Tibial nerve (tissue), 4 donors: ENCODE measurements at regions not wholly inside any gene's neighbourhood (a gene's known extent, or its start where the extent isn't known, plus 50 kb on each side); places are given as distances from the start of the nearest gene placed in this dataset.

Experiments
- DNase-seq, 2 donors: peaks; one replicate each; pipeline ENCODE4 v3.0.0-alpha.2; 2019; ENCODE audit warnings: low spot score in 2 of 2
- H3K27ac ChIP-seq, 4 donors: fragments of 200-600 bp; sonication (generic) in 3 of 4; one replicate each; pipeline ENCODE4 v1.5.1; 2017 to 2019; ENCODE audit warnings: mild to moderate bottlenecking in 1 of 4
- H3K27me3 ChIP-seq, 2 donors: fragments of 200-600 bp; sonication (generic) in 1 of 2; one replicate each; pipeline versions ENCODE4 v1.5.1 to v1.6.0; 2017 to 2019
- H3K36me3 ChIP-seq, 3 donors: fragments of 200-600 bp; sonication (generic); one replicate each; pipeline ENCODE4 v1.5.1; 2018 to 2019
- H3K4me1 ChIP-seq, 4 donors: fragments of 200-600 bp; sonication (generic) in 3 of 4; one replicate each; pipeline ENCODE4 v1.5.1; 2017 to 2019
- H3K4me3 ChIP-seq, 4 donors: fragments of 200-600 bp; sonication (generic) in 3 of 4; one replicate each; pipeline ENCODE4 v1.5.1; 2017 to 2019; ENCODE audit warnings: mild to moderate bottlenecking in 1 of 4, moderate library complexity in 1 of 4
- H3K9me3 ChIP-seq, 4 donors: fragments of 200-600 bp; sonication (generic) in 3 of 4; one replicate each; pipeline ENCODE4 v1.5.1; 2017 to 2019
- EP300 ChIP-seq, 2 donors: sonication (generic); formaldehyde crosslinking; IDR thresholded peaks; one replicate each; pipeline ENCODE4 v1.6.1; 2017; ENCODE audit warnings: antibody characterized with exemption in 2 of 2, mild to moderate bottlenecking in 1 of 2
- POLR2A ChIP-seq, 2 donors: fragments of 450-650 bp; IDR thresholded peaks; one replicate each; pipeline ENCODE4 v1.6.1; 2017; ENCODE audit warnings: antibody characterized with exemption in 2 of 2, mild to moderate bottlenecking in 2 of 2, moderate library complexity in 2 of 2
- WGBS, 2 donors: methylation state at CpG; one replicate each; pipeline ENCODE4 v1.1.5; 2018; 5-methylcytosine and 5-hydroxymethylcytosine counted together
- TF ChIP-seq, protein P1 (sequence below), 5 experiments: fragments of 200-600 bp in 3 of 5; fragments of 450-650 bp in 2 of 5; sonication (generic) in 3 of 5; IDR thresholded peaks; one replicate each; pipeline ENCODE4 v1.5.1; 2016 to 2019; ENCODE audit warnings: antibody characterized with exemption in 5 of 5, mild to moderate bottlenecking in 3 of 5, moderate library complexity in 2 of 5

DNA sequence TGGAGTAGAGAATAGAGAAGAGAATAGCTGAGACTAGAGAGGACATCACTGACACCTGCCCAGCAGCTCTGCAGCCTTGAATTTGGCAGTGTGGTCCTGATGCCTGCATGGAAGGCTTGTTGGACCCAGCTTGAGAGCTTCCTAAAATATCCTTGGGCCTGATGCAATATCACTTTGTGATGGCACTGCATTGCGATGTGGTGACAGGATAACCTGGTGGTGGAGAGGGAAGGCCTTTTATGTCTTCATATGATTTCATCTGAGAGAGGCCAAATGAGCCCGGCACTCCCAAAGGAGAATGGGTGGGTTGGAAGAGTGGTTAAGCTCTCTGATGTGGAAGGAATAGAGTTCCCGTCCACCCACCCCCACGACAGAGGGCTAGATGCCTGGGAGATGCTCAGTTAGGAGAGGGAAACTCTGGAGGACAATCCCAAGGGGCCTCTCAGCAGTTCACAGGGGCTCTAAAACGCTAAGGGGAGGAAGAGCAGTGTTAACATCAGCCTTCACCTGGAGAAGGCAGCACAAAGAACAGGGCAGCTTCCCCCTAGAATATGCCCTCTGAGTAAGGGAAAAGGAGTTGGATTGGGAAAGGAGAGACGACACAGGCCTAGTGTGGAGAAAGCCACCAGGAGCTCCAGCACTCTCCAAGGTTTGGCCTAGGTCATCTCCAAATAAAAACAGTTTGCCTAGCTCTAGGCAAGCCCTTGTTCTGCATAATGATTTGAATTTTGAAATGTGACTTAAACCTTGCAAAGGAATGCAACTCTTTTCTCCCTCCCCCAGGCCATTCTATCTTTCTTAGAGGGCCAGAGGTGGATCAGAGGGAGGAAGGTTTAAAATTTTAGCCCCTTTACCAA, 99.8 kb upstream of the SSBP2 start:
- 36 to 39% methylated on average over 6 of the region's 6 CpGs for WGBS, 2 donors
- peak overlapping the region in 2 of 4 donors; percentile 49 to 63 for H3K4me3 ChIP-seq
- H3K4me1 ChIP-seq, result peaks cover 0 to 84% (median 33%) of the 10 kb centered on the region in 4 donors
- no peaks in the 10 kb centered on the region for H3K27me3 ChIP-seq
- no peaks in the 10 kb centered on the region for H3K36me3 ChIP-seq
- TF ChIP-seq, protein P1, sequence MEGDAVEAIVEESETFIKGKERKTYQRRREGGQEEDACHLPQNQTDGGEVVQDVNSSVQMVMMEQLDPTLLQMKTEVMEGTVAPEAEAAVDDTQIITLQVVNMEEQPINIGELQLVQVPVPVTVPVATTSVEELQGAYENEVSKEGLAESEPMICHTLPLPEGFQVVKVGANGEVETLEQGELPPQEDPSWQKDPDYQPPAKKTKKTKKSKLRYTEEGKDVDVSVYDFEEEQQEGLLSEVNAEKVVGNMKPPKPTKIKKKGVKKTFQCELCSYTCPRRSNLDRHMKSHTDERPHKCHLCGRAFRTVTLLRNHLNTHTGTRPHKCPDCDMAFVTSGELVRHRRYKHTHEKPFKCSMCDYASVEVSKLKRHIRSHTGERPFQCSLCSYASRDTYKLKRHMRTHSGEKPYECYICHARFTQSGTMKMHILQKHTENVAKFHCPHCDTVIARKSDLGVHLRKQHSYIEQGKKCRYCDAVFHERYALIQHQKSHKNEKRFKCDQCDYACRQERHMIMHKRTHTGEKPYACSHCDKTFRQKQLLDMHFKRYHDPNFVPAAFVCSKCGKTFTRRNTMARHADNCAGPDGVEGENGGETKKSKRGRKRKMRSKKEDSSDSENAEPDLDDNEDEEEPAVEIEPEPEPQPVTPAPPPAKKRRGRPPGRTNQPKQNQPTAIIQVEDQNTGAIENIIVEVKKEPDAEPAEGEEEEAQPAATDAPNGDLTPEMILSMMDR (IDR thresholded peaks at IDR 0.05), result no peak
- TF ChIP-seq EP300 (IDR thresholded peaks at IDR 0.05), result no peak
- no peak for TF ChIP-seq POLR2A (IDR thresholded peaks at IDR 0.05)
- H3K9me3 ChIP-seq, result no peaks in the 10 kb centered on the region
- peak overlapping the region; percentile 77 to 93 (median 84) for H3K27ac ChIP-seq
- no peak for DNase-seq

DNA sequence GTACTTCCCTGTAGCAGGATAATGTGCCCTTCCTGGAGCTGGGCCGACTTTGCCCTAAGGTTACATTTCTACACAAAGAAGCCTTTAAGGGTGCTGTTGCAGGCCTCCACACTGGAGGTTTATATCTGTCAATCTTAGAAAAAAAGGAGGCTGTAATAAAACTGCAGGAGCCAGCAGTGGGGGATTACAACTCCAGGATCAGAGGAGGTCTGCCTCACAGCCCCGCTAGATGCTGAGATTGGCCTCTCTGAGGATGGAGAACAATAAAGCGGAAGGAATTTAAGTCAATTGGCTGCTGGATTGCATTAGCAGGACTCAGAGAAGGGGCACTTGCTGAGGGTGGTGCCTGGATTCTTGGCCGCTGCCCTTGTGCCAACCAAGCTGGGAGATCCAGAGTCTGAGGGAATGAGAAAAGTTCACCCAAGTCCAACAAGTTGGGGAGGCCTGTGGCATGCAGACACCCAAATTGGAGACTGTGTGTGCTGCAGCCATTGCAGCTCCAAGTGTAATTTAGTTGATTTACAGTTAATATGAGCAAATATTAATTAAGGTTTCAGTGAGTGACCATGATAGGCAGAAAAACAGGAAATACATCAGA, 99.0 kb upstream of the SSBP2 start:
- DNase-seq, result no peak
- no peak overlapping the region for H3K4me3 ChIP-seq
- no peak for TF ChIP-seq POLR2A (IDR thresholded peaks at IDR 0.05)
- TF ChIP-seq, protein P1 (IDR thresholded peaks at IDR 0.05), result no peak
- TF ChIP-seq EP300 (IDR thresholded peaks at IDR 0.05), result no peak
- H3K9me3 ChIP-seq, result no peaks in the 10 kb centered on the region
- WGBS, 2 donors, result 40 to 56% methylated on average over 4 of the region's 4 CpGs
- H3K27me3 ChIP-seq, result no peaks in the 10 kb centered on the region
- no peaks in the 10 kb centered on the region for H3K36me3 ChIP-seq
- peak overlapping the region; percentile 77 to 93 (median 84) for H3K27ac ChIP-seq
- peaks cover 0 to 75% (median 31%) of the 10 kb centered on the region in 4 donors for H3K4me1 ChIP-seq

DNA sequence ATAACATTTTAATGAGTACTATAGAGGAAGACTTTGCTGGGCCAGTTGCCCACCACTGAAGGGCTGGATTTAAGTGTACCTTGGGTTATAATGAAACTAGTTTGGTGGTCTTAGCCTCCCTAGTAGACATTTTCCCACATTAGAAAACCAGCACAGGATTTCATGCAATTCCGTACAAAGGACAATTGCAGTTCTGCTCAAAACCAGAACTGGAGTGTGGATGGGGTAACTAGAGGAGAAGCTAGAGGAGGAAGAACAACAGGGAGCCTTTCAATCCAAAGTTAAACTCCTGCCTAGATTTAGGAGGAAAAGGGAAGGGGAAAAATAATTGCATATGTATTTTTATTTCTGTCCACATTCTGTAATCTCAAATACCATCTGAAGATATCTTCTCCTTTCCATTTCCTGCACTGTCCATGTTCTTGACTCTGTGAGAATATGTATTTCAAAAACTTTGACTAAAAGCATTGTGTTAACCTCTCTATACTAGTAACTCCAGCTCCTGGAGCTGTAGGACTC, 97.5 kb upstream of the SSBP2 start:
- Histone ChIP-seq H3K36me3 (no peaks in the 10 kb centered on the region), H3K9me3 (no peaks in the 10 kb centered on the region), H3K27me3 (no peaks in the 10 kb centered on the region), H3K4me3 (no peak overlapping the region), H3K4me1 (peaks cover 0 to 62% (median 26%) of the 10 kb centered on the region in 4 donors), H3K27ac (peak overlapping the region in 2 of 4 donors; percentile 90 to 93)
- 0 to 11% methylated on average over 1 of the region's 1 CpG for WGBS, 2 donors
- TF ChIP-seq, protein P1 (IDR thresholded peaks at IDR 0.05), result no peak
- TF ChIP-seq POLR2A (IDR thresholded peaks at IDR 0.05), result no peak
- TF ChIP-seq EP300 (IDR thresholded peaks at IDR 0.05), result peak in 1 of 2 donors; percentile 72
- DNase-seq, result peak in 1 of 2 donors; percentile 68

DNA sequence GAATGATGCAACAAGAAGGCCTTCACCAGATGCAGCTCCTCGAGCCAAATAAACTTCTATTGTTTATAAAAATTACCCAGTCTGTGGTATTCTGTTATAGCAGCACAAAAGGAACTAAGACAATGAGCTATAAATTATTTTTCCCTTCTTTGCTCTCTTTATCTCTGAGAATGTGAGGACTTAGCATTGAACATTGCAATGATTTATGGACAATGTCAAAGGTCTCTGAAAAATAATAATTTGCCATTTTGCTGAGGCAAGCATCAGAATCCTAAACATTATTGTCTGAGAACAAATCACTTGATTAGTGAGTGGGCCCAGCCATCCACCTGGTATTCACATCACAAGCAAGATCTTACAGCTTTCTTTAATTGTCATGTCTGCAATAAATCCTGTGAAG, 95.4 kb upstream of the SSBP2 start:
- H3K36me3 ChIP-seq, result no peaks in the 10 kb centered on the region
- peaks cover 0 to 50% (median 25%) of the 10 kb centered on the region in 4 donors for H3K4me1 ChIP-seq
- H3K27me3 ChIP-seq, result no peaks in the 10 kb centered on the region
- no peak for DNase-seq
- WGBS, 2 donors, result 49 to 55% methylated on average over 1 of the region's 1 CpG
- H3K4me3 ChIP-seq, result no peak overlapping the region
- H3K9me3 ChIP-seq, result no peaks in the 10 kb centered on the region
- TF ChIP-seq POLR2A (IDR thresholded peaks at IDR 0.05) (no peak), EP300 (IDR thresholded peaks at IDR 0.05) (no peak)
- TF ChIP-seq, protein P1 (IDR thresholded peaks at IDR 0.05), result no peak
- H3K27ac ChIP-seq, result no peak overlapping the region

DNA sequence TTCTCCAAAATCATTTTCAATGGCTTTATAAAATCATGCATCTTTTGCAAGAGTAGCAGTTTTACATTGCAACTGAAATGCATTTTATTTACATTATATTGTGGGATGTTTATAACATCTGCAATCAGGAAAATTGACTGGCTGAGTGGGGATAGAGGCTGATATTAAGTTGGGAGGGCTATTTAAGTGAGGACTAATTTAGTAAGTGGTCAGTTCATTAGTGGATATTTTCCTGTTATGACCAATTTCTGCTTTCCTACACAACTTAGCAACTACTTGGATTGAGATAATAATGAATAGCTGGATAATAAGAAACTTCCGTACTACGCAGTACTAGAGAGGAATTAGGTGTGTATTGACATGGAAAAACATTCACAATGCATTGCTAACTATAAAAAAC, 92.9 kb upstream of the SSBP2 start:
- Histone ChIP-seq H3K27ac (no peak overlapping the region), H3K36me3 (no peaks in the 10 kb centered on the region), H3K9me3 (no peaks in the 10 kb centered on the region), H3K27me3 (no peaks in the 10 kb centered on the region), H3K4me3 (no peak overlapping the region), H3K4me1 (peaks cover 0 to 25% (median 6%) of the 10 kb centered on the region in 4 donors)
- DNase-seq, result no peak
- TF ChIP-seq, protein P1 (IDR thresholded peaks at IDR 0.05), result no peak
- TF ChIP-seq EP300 (IDR thresholded peaks at IDR 0.05) (no peak), POLR2A (IDR thresholded peaks at IDR 0.05) (no peak)
- 94 to 98% methylated on average over 2 of the region's 2 CpGs for WGBS, 2 donors
